K562 (cell line): ENCODE measurements at regions not wholly inside any gene's neighbourhood (a gene's known extent, or its start where the extent isn't known, plus 50 kb on each side); places are given as distances from the start of the nearest gene placed in this dataset.

Experiments used
- ATAC-seq: fragments of 200-7000 bp; cut with Tn5 transposase; 3 replicates; pipeline ENCODE4 v1.9.1; 2020; ENCODE audit warnings: moderate library complexity
- BruUV-seq: library from RNA; stranded (reverse); fragments of 400-500 nt; replicated peaks from 2 replicates; lab custom pipeline; 2021; lab: Mats Ljungman, UMichigan
- CTCF ChIA-PET: fragments of 300-600 bp; formaldehyde crosslinking; extraction: SDS; loops from one replicate; lab custom pipeline; 2021; ENCODE audit warnings: low intra/inter-chr PET ratio; lab: Yijun Ruan, JAX
- POLR2A ChIA-PET: fragments of 300-600, 350-650 bp; sonication (Branson Sonifier 250); formaldehyde crosslinking; extraction: SDS; loops from one replicate; lab custom pipeline; 2021; ENCODE audit warnings: antibody characterized with exemption, inconsistent platforms; lab: Yijun Ruan, JAX
- DNase-seq, 4 experiments: peaks; one replicate each; pipeline versions ENCODE4 v3.0.0 to v3.0.0-alpha.2; 2011 to 2018; ENCODE audit warnings: low spot score in 3 of 4, mixed read lengths in 3 of 4; ENCODE audit errors: extremely low read depth in 1 of 4
- FAIRE-seq: peaks from 2 replicates; lab custom pipeline; 2011; peaks lifted over from hg19 to GRCh38; lab: Jason Lieb, UNC
- H2AFZ ChIP-seq: 2 replicates; pipeline ENCODE4 v1.6.0; 2011; ENCODE audit warnings: low read depth, low read length, control low read depth, inconsistent platforms
- H3K27ac ChIP-seq: fragments of 200-600 bp; 3 replicates; pipeline ENCODE4 v1.8.0; 2011; ENCODE audit warnings: low read depth, mild to moderate bottlenecking, control low read depth, inconsistent platforms, low read length, moderate library complexity, mixed read lengths; ENCODE audit errors: extremely low read depth
- H3K27me3 ChIP-seq, 2 experiments: fragments of 300-600 bp in 1 of 2; 2 replicates in 1 of 2; 3 replicates in 1 of 2; pipeline versions ENCODE4 v1.6.0 to v1.8.0; 2011; ENCODE audit warnings: inconsistent platforms in 2 of 2, low read length in 2 of 2, mild to moderate bottlenecking in 1 of 2, mixed read lengths in 1 of 2, moderate library complexity in 1 of 2; ENCODE audit not compliant: control insufficient read depth in 2 of 2, insufficient read depth in 2 of 2
- H3K36me3 ChIP-seq: fragments of 300-600 bp; 3 replicates; pipeline ENCODE4 v1.8.0; 2011; ENCODE audit warnings: mild to moderate bottlenecking, low read length, inconsistent platforms; ENCODE audit not compliant: control insufficient read depth, insufficient read depth
- H3K4me1 ChIP-seq, 2 experiments: fragments of 200-600 bp in 1 of 2; replicated peaks in 1 of 2; 2 replicates in 1 of 2; 3 replicates in 1 of 2; pipeline versions ENCODE4 v1.5.1 to v1.8.0; 2011; ENCODE audit warnings: inconsistent platforms in 2 of 2, low read length in 2 of 2, mild to moderate bottlenecking in 1 of 2, mixed read lengths in 1 of 2, moderate library complexity in 1 of 2; ENCODE audit not compliant: control insufficient read depth in 2 of 2, insufficient read depth in 2 of 2
- H3K4me2 ChIP-seq: 2 replicates; pipeline ENCODE4 v1.6.1; 2011; ENCODE audit warnings: low read length, control low read depth, inconsistent platforms, mixed read lengths; ENCODE audit not compliant: insufficient read depth
- H3K4me3 ChIP-seq: fragments of 200-600 bp; sonication (generic), shearing (Covaris generic); 2 replicates; pipeline ENCODE4 v1.5.1; 2016; ENCODE audit warnings: control low read depth, inconsistent platforms
- H3K79me2 ChIP-seq: fragments of 200-600 bp; 3 replicates; pipeline ENCODE4 v1.8.0; 2011; ENCODE audit warnings: low read length, inconsistent platforms; ENCODE audit not compliant: control insufficient read depth, insufficient read depth
- H3K9ac ChIP-seq, 2 experiments: 2 replicates each; pipeline versions ENCODE4 v1.6.0 to v1.6.1; 2011; ENCODE audit warnings: low read depth in 2 of 2, low read length in 2 of 2, control low read depth in 1 of 2, inconsistent platforms in 1 of 2, mild to moderate bottlenecking in 1 of 2, mixed read lengths in 1 of 2; ENCODE audit not compliant: insufficient read depth in 1 of 2
- H3K9me1 ChIP-seq: one replicate; pipeline ENCODE4 v1.6.0; 2011; ENCODE audit warnings: inconsistent platforms, mild to moderate bottlenecking, low read length, moderate library complexity; ENCODE audit not compliant: control insufficient read depth, insufficient read depth
- H3K9me3 ChIP-seq: replicated peaks from 2 replicates; pipeline ENCODE4 v1.5.1; 2011; ENCODE audit warnings: low read depth, low read length, inconsistent platforms; ENCODE audit not compliant: control insufficient read depth, insufficient read depth
- H4K20me1 ChIP-seq: replicated peaks from 2 replicates; pipeline ENCODE4 v1.6.1; 2011; ENCODE audit warnings: low read length, inconsistent platforms, mixed read lengths; ENCODE audit not compliant: control insufficient read depth, insufficient read depth
- BHLHE40 ChIP-seq: IDR thresholded peaks from 2 replicates; pipeline ENCODE4 v1.6.1; 2011; ENCODE audit warnings: low read length, improper control_type of control experiment
- CBFA2T2 ChIP-seq: fragments of 450-650 bp; conservative IDR thresholded peaks from 2 replicates; pipeline ENCODE4 v1.6.1; 2017; ENCODE audit warnings: mild to moderate bottlenecking
- ETS1 ChIP-seq: conservative IDR thresholded peaks from 2 replicates; pipeline ENCODE4 v1.6.1; 2011; ENCODE audit warnings: low read depth, mild to moderate bottlenecking, low read length; ENCODE audit not compliant: control insufficient read depth
- JUNB ChIP-seq: fragments of 450-650 bp; formaldehyde crosslinking; conservative IDR thresholded peaks from 2 replicates; pipeline ENCODE4 v1.4.0; 2020; ENCODE audit warnings: mild to moderate bottlenecking
- MBD1 ChIP-seq: fragments of 250-450 bp; sonication (Bioruptor Pico); IDR thresholded peaks from 2 replicates; pipeline ENCODE4 v1.8.0; 2022; ENCODE audit warnings: inconsistent platforms
- PRDM10 ChIP-seq: fragments of 450-650 bp; IDR thresholded peaks from 2 replicates; pipeline ENCODE4 v1.6.1; 2018; ENCODE audit not compliant: partially characterized antibody
- TRIM25 ChIP-seq: fragments of 450-650 bp; IDR thresholded peaks from 2 replicates; pipeline ENCODE4 v1.7.0; 2016; ENCODE audit warnings: borderline replicate concordance
- USF1 ChIP-seq: sonication (generic); formaldehyde crosslinking; IDR thresholded peaks from 2 replicates; pipeline ENCODE4 v1.9.0; 2022; ENCODE audit warnings: mild to moderate bottlenecking, missing genetic modification reagents
- ZBTB34 ChIP-seq: fragments of 250-450 bp; sonication (Bioruptor Pico); IDR thresholded peaks from 2 replicates; pipeline ENCODE4 v1.8.0; 2021; ENCODE audit warnings: mild to moderate bottlenecking, moderate library complexity
- ZNF586 ChIP-seq: fragments of 450-650 bp; formaldehyde crosslinking; conservative IDR thresholded peaks from 2 replicates; pipeline ENCODE4 v1.4.0; 2020; ENCODE audit warnings: mild to moderate bottlenecking, moderate library complexity
- WGBS: fragments of 100-300 bp; shearing (Covaris generic); methylation state at CpG from one replicate; pipeline ENCODE4 v1.1.6; 2016; ENCODE audit warnings: low coverage, mixed read lengths; ENCODE audit not compliant: insufficient coverage; ENCODE audit errors: missing lambda C conversion rate; 5-methylcytosine and 5-hydroxymethylcytosine counted together
- in situ Hi-C: fragments of 300-500 bp; cut with MboI; formaldehyde crosslinking; loops from 4 replicates; pipeline ENCODE4 v1.15.0; 2018; ENCODE audit warnings: inconsistent platforms, mixed read lengths
- intact Hi-C: fragments of 100-400 bp; cut with micrococcal nuclease; formaldehyde crosslinking; loops from 2 replicates; pipeline ENCODE4 v1.14.2; 2022

- POLR2A ChIA-PET = no interaction called here
- intact Hi-C loops = no loop called here
- DNase-seq = no peak
- TF ChIP-seq PRDM10 (no peak), ZBTB34 (CRISPR knock-in tag) (no peak), MBD1 (CRISPR knock-in tag) (no peak), ZNF586 (CRISPR knock-in tag) (no peak), CBFA2T2 (no peak), JUNB (no peak), ETS1 (no peak), BHLHE40 (no peak), USF1 (CRISPR knock-in tag) (no peak), TRIM25 (no peak)
Observed at GRCh38 chr3:140829796-140830195, 111.8 kb upstream of the SLC25A36 start.

More at GRCh38 chr3:140829796-140830195, 111.8 kb upstream of the SLC25A36 start:
- Histone ChIP-seq H3K27ac (no peak overlapping the region), H3K9me1 (no peaks in the 10 kb centered on the region), H3K4me1 (no peaks in the 10 kb centered on the region), H2AFZ (no peak overlapping the region), H4K20me1 (no peaks in the 10 kb centered on the region), H3K4me3 (no peak overlapping the region), H3K9me3 (no peaks in the 10 kb centered on the region), H3K79me2 (no peaks in the 10 kb centered on the region), H3K9ac (no peak overlapping the region), H3K36me3 (no peaks in the 10 kb centered on the region), H3K27me3 (peaks cover 0 to 5% of the 10 kb centered on the region in 2 experiments; a peak in 2 of 5 replicates), H3K4me2 (no peak overlapping the region)
- BruUV-seq = no TSS peak
- no peak for ATAC-seq
- CTCF ChIA-PET = no interaction called here
- WGBS = 0% methylated on average over 1 of the region's 1 CpG
- in situ Hi-C loops = no loop called here
- no peak for FAIRE-seq
